CD4-positive, alpha-beta T cell (primary cell): ENCODE measurements at regions not wholly inside any gene's neighbourhood (a gene's known extent, or its start where the extent isn't known, plus 50 kb on each side); places are given as distances from the start of the nearest gene placed in this dataset.

Source experiments
- ATAC-seq: fragments of 200-7000 bp; cut with Tn5 transposase; one replicate; pipeline ENCODE4 v1.10.0; 2022; ENCODE audit warnings: mild to moderate bottlenecking; ENCODE audit not compliant: poor library complexity
- CTCF ChIA-PET: fragments of 350-600 bp; sonication (Branson Sonifier 250); formaldehyde crosslinking; loops from one replicate; lab custom pipeline; 2021; ENCODE audit warnings: antibody characterized with exemption, inconsistent platforms; lab: Charles Lee
- POLR2A ChIA-PET: fragments of 350-600 bp; sonication (Branson Sonifier 250); formaldehyde crosslinking; loops from one replicate; lab custom pipeline; 2021; ENCODE audit warnings: antibody characterized with exemption, inconsistent platforms; lab: Charles Lee
- DNase-seq, 14 experiments: peaks; one replicate each; pipeline ENCODE4 v3.0.0-alpha.2; 2013 to 2020; ENCODE audit warnings: mixed read lengths in 2 of 14
- H3K27ac ChIP-seq, 2 donors: one replicate each; pipeline versions ENCODE4 v1.5.1 to v1.7.0; 2013; ENCODE audit warnings: low read length in 2 of 2, low read depth in 1 of 2, mild to moderate bottlenecking in 1 of 2
- H3K27me3 ChIP-seq, 2 experiments: 1 replicate in 1 of 2; 2 replicates in 1 of 2; pipeline versions ENCODE4 v1.6.1 to v1.7.0; 2013; ENCODE audit warnings: low read length in 2 of 2, control low read depth in 1 of 2, mild to moderate bottlenecking in 1 of 2, moderate library complexity in 1 of 2; ENCODE audit not compliant: insufficient read depth in 2 of 2, control insufficient read depth in 1 of 2
- H3K36me3 ChIP-seq: one replicate; pipeline ENCODE4 v1.6.1; 2013; ENCODE audit warnings: low read length, control low read depth; ENCODE audit not compliant: insufficient read depth
- H3K4me1 ChIP-seq: one replicate; pipeline ENCODE4 v1.6.1; 2013; ENCODE audit warnings: low read length, control low read depth; ENCODE audit not compliant: insufficient read depth
- H3K4me3 ChIP-seq: one replicate; pipeline ENCODE4 v1.5.1; 2013; ENCODE audit warnings: mild to moderate bottlenecking, low read length, moderate library complexity
- H3K9me3 ChIP-seq, 2 experiments: 1 replicate in 1 of 2; 2 replicates in 1 of 2; pipeline versions ENCODE4 v1.6.1 to v1.7.0; 2013; ENCODE audit warnings: low read length in 2 of 2, mild to moderate bottlenecking in 2 of 2, control low read depth in 1 of 2, moderate library complexity in 1 of 2; ENCODE audit not compliant: control insufficient read depth in 1 of 2, insufficient read depth in 1 of 2
- H3K27ac Mint-ChIP-seq: one replicate; pipeline ENCODE4 v1.8.0; 2020; ENCODE audit warnings: mixed read lengths
- H3K27me3 Mint-ChIP-seq: one replicate; pipeline ENCODE4 v1.8.0; 2021; ENCODE audit warnings: mixed read lengths
- H3K36me3 Mint-ChIP-seq: one replicate; pipeline ENCODE4 v1.8.0; 2021; ENCODE audit warnings: low read depth, mixed read lengths
- H3K4me1 Mint-ChIP-seq: one replicate; pipeline ENCODE4 v1.8.0; 2021; ENCODE audit warnings: low read depth, mixed read lengths
- H3K4me3 Mint-ChIP-seq: one replicate; pipeline ENCODE4 v1.8.0; 2020; ENCODE audit warnings: mild to moderate bottlenecking, mixed read lengths
- H3K9me3 Mint-ChIP-seq: one replicate; pipeline ENCODE4 v1.8.0; 2020; ENCODE audit warnings: mixed read lengths
- CTCF ChIP-seq: fragments of 200-600 bp; IDR thresholded peaks from one replicate; pipeline ENCODE4 v1.8.0; 2022; ENCODE audit warnings: antibody characterized with exemption, mild to moderate bottlenecking
- intact Hi-C, 2 experiments: fragments of 100-400 bp; cut with DNase I in 1 of 2; cut with micrococcal nuclease in 1 of 2; formaldehyde crosslinking; loops; one replicate each; pipeline versions ENCODE4 v1.15.1 to v1.9.0; 2023 to 2025; cut with DNase I, micrococcal nuclease

- H3K27me3 ChIP-seq = no peaks in the 10 kb centered on the region
- peak overlapping the region; percentile 83 for H3K27ac Mint-ChIP-seq
- peak overlapping the region; percentile 52 for H3K4me3 ChIP-seq
- ATAC-seq = no peak
- H3K4me3 Mint-ChIP-seq = peak overlapping the region; percentile 72
- no peaks in the 10 kb centered on the region for H3K36me3 ChIP-seq
- TF ChIP-seq CTCF = no peak
- no peaks in the 10 kb centered on the region for H3K9me3 ChIP-seq
- CTCF ChIA-PET = interaction anchor here (0.6 to 1.1 kb wide), 3 partner anchors 18 to 312 kb away, joined by 3 read pairs; no protein-coding TSS in a partner anchor
- POLR2A ChIA-PET = interaction anchor here (1.0 to 3.4 kb wide), 3 partner anchors 18 to 954 kb away, joined by 3 to 34 read pairs (median 7); partner anchors contain the start of gene ID2
- DNase-seq = peak in 2 of 14 experiments; percentile 15 to 40
- peaks cover 18% of the 10 kb centered on the region for H3K4me1 ChIP-seq
- no peaks in the 10 kb centered on the region for H3K36me3 Mint-ChIP-seq
- no peaks in the 10 kb centered on the region for H3K27me3 Mint-ChIP-seq
- peaks cover 38% of the 10 kb centered on the region for H3K4me1 Mint-ChIP-seq
- no peaks in the 10 kb centered on the region for H3K9me3 Mint-ChIP-seq
- intact Hi-C loops = loop anchor here in 1 of 2 experiments (10.0 kb wide), 1 partner anchor 958 kb away; the partner anchor contains the start of gene ID2
- H3K27ac ChIP-seq = peak overlapping the region in 1 of 2 donors; percentile 66
These were observed 809.8 kb downstream of the RNF144A start for GRCh38 chr2:7726989-7727388.

DNA sequence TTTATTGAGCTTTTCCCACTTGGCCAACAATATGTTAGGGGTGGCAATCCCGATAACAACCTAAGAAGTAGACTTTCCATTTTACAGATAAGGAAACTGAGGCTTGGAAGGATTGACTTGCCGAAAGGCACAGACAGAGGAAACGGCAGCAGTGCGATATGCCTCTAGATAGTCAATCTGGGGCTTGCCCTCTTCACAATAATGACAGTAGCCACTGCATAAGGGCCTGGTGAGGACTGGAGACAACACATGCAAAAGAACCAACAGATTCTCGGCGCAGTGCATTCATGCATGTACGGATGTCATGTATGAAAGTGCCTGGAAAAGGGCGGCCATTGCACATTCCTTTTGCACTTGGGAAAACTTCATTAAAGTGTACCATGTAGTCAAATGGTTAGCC, 811.2 kb downstream of the RNF144A start:
- no peaks in the 10 kb centered on the region for H3K36me3 Mint-ChIP-seq
- POLR2A ChIA-PET = interaction anchor here (0.6 kb wide), 1 partner anchor 11 kb away, joined by 3 read pairs; no protein-coding TSS in a partner anchor
- H3K4me1 ChIP-seq = peaks cover 23% of the 10 kb centered on the region

DNA sequence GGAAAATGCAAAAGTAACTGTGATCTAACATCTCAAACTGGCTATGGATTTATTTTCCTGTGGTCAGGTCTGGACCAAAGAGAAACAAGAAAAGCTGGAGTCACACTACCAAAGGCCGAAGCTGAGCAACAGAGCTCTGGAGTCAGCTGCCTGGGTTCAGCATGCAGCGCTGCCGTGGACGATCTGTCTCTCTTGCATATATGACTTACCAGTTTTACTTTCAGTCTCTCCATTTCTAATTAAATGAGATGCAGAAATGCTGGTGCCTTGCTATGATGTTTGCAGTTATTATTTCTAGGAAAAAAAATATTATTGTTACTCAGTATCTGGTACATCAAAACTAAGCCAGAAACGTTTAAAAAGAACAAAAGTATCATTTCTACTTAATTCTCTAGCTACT, 813.2 kb downstream of the RNF144A start:
- DNase-seq = peak in 5 of 14 experiments; percentile 10 to 51 (median 42)

More for the DNA sequence above, 811.2 kb downstream of the RNF144A start:
- H3K4me3 ChIP-seq = peak overlapping the region; percentile 52
- H3K27me3 Mint-ChIP-seq = no peaks in the 10 kb centered on the region
- peak overlapping the region; percentile 72 for H3K4me3 Mint-ChIP-seq
- ATAC-seq = no peak
- H3K9me3 ChIP-seq = no peaks in the 10 kb centered on the region
- peaks cover 38% of the 10 kb centered on the region for H3K4me1 Mint-ChIP-seq
- no peak for DNase-seq
- CTCF ChIA-PET = no interaction called here
- no peaks in the 10 kb centered on the region for H3K36me3 ChIP-seq
- H3K27me3 ChIP-seq = no peaks in the 10 kb centered on the region
- peak overlapping the region in 1 of 2 donors; percentile 66 for H3K27ac ChIP-seq
- intact Hi-C loops = loop anchor here in 1 of 2 experiments (10.0 kb wide), 1 partner anchor 956 kb away; the partner anchor contains the start of gene ID2
- H3K27ac Mint-ChIP-seq = peak overlapping the region; percentile 83
- no peak for TF ChIP-seq CTCF
- H3K9me3 Mint-ChIP-seq = no peaks in the 10 kb centered on the region

More for the DNA sequence above, 813.2 kb downstream of the RNF144A start:
- peak overlapping the region; percentile 83 for H3K27ac Mint-ChIP-seq
- Histone ChIP-seq H3K27ac (peak overlapping the region in 1 of 2 donors; percentile 66), H3K4me3 (peak overlapping the region; percentile 52), H3K36me3 (no peaks in the 10 kb centered on the region), H3K27me3 (no peaks in the 10 kb centered on the region), H3K4me1 (peaks cover 20% of the 10 kb centered on the region), H3K9me3 (no peaks in the 10 kb centered on the region)
- peak; percentile 50 for ATAC-seq
- H3K4me1 Mint-ChIP-seq = peaks cover 27% of the 10 kb centered on the region
- H3K36me3 Mint-ChIP-seq = no peaks in the 10 kb centered on the region
- POLR2A ChIA-PET = interaction anchor here (1.0 to 1.4 kb wide), 2 partner anchors 14 to 952 kb away, joined by 3 to 4 read pairs; partner anchors contain the start of gene ID2
- H3K4me3 Mint-ChIP-seq = peak overlapping the region; percentile 89
- no peak for TF ChIP-seq CTCF
- no peaks in the 10 kb centered on the region for H3K27me3 Mint-ChIP-seq
- no peaks in the 10 kb centered on the region for H3K9me3 Mint-ChIP-seq
- CTCF ChIA-PET = interaction anchor here (1.6 kb wide), 1 partner anchor 10 kb away, joined by 7 read pairs; no protein-coding TSS in a partner anchor
- intact Hi-C loops = no loop called here
